ENCODE measurements at regions not wholly inside any gene's neighbourhood (a gene's known extent, or its start where the extent isn't known, plus 50 kb on each side); places are given as distances from the start of the nearest gene placed in this dataset.
A peak's percentile ranks its signal among the peaks of the same experiment; 100 is the strongest.

DNA sequence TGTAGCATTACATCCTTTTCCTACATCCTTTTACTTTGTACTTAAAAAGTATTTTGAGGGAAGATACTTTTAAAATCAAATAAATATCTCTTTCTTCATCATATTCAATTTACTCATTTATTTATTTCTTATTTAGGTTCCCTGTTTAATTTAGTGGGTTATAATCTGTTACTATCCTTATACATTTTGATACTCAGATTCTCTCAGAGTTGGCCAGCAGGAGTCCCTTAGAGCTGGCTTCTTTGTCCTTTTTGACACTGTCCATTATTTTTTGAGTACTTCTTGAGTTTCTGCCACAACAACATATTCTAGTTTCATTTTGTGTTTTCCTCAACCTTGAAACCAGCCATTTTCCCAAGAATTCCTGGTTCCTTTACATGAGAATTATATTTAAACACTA lies 111.6 kb upstream of the DCBLD2 start:
- H3K4ac ChIP-seq (ENCODE audit: low read depth, low read length), result no peak overlapping the region
- H3K23ac ChIP-seq (ENCODE audit: low read length), result no peak overlapping the region
- no peak overlapping the region for H3K4me2 ChIP-seq (ENCODE audit: low read length)
- H4K5ac ChIP-seq (ENCODE audit: low read length), result no peak overlapping the region
- DNase-seq, result no peak
- no peak overlapping the region for H3K4me3 ChIP-seq (ENCODE audit: low read length)
- H3K9ac ChIP-seq (ENCODE audit: low read length), result no peak overlapping the region
- no peak overlapping the region for H2AK5ac ChIP-seq (ENCODE audit: low read length)
- no peak overlapping the region for H2BK15ac ChIP-seq (replicated peaks; ENCODE audit: low read depth)
- no peaks in the 10 kb centered on the region for H3K27me3 ChIP-seq (ENCODE audit: insufficient read depth, low read length, poor library complexity)
- H3K79me1 ChIP-seq (ENCODE audit: low read length), result no peaks in the 10 kb centered on the region
- H3K4me1 ChIP-seq (ENCODE audit: control insufficient read depth, low read depth, low read length), result no peaks in the 10 kb centered on the region
- H3K56ac ChIP-seq (ENCODE audit: low read length), result no peak overlapping the region
- no peak overlapping the region for H2BK120ac ChIP-seq (ENCODE audit: low read depth, low read length)
- no peak overlapping the region for H4K8ac ChIP-seq (ENCODE audit: low read depth, low read length)
- no peaks in the 10 kb centered on the region for H3K79me2 ChIP-seq (ENCODE audit: control insufficient read depth, insufficient read depth, low read length)
- no peak overlapping the region for H2BK5ac ChIP-seq (ENCODE audit: low read length)
- H3K27ac ChIP-seq (ENCODE audit: low read depth, low read length), result no peak overlapping the region
- no peaks in the 10 kb centered on the region for H3K36me3 ChIP-seq (ENCODE audit: control insufficient read depth, insufficient read depth, low read length)
- H3K18ac ChIP-seq (ENCODE audit: low read length), result no peak overlapping the region

DNA sequence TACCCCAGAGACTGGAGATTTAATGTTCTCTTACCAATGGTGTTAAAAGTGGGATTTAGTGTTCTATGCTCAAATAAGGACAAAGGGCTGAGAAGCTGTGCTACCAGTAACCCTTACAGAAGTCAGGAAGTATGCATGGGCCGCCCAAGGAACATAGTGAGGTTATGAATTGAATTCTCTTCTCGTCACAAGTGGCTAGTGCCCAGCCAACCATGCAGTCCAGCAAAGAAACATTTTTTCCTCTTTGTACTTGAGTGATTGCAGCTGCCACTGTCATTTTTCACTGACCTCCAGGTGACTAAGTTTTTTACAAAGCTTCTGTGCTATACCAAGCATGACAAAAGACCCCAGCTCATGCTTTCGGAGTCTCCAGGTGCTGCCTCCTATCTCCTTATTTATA lies 110.6 kb upstream of the DCBLD2 start:
- DNase-seq, result no peak
- no CpG with 5 or more reads among the region's 3 CpGs for WGBS (ENCODE audit: extremely low coverage, insufficient coverage, low lambda C conversion rate)
- H4K5ac ChIP-seq (ENCODE audit: low read length), result no peak overlapping the region

DNA sequence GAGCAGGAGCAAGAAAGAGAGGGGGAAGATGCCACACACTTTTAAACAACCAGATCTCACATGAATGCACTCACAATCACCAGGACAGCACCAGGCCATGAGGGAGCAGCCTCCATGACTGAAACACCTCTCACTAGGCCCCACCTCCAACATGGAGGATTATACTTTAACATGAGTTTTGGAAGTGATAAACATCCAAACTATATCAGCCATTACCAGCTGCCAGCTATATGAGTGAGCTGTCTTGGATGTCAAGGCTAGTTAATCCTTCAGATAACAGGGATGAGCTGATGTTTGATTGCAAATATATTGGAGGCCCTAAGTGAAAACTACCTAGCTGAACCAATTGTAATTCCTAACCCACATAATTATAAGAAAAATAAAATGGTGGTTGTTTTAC lies 108.4 kb upstream of the DCBLD2 start:
- no peak overlapping the region for H3K4ac ChIP-seq (ENCODE audit: low read depth, low read length)
- no peak overlapping the region for H3K56ac ChIP-seq (ENCODE audit: low read length)
- H4K8ac ChIP-seq (ENCODE audit: low read depth, low read length), result no peak overlapping the region
- no peak overlapping the region for H2BK15ac ChIP-seq (replicated peaks; ENCODE audit: low read depth)
- no peak overlapping the region for H3K4me3 ChIP-seq (ENCODE audit: low read length)
- no peak overlapping the region for H3K9ac ChIP-seq (ENCODE audit: low read length)
- H3K4me2 ChIP-seq (ENCODE audit: low read length), result no peak overlapping the region
- no peaks in the 10 kb centered on the region for H3K27me3 ChIP-seq (ENCODE audit: insufficient read depth, low read length, poor library complexity)
- H3K36me3 ChIP-seq (ENCODE audit: control insufficient read depth, insufficient read depth, low read length), result no peaks in the 10 kb centered on the region
- no peak for DNase-seq
- H4K5ac ChIP-seq (ENCODE audit: low read length), result no peak overlapping the region
- H2BK5ac ChIP-seq (ENCODE audit: low read length), result no peak overlapping the region
- no peak overlapping the region for H2BK120ac ChIP-seq (ENCODE audit: low read depth, low read length)
- no peak overlapping the region for H3K23ac ChIP-seq (ENCODE audit: low read length)
- H3K18ac ChIP-seq (ENCODE audit: low read length), result no peak overlapping the region
- no peak overlapping the region for H3K27ac ChIP-seq (ENCODE audit: low read depth, low read length)
- no peak overlapping the region for H2AK5ac ChIP-seq (ENCODE audit: low read length)
- no peaks in the 10 kb centered on the region for H3K4me1 ChIP-seq (ENCODE audit: control insufficient read depth, low read depth, low read length)
- no peaks in the 10 kb centered on the region for H3K79me2 ChIP-seq (ENCODE audit: control insufficient read depth, insufficient read depth, low read length)
- no peaks in the 10 kb centered on the region for H3K79me1 ChIP-seq (ENCODE audit: low read length)

More for the DNA sequence above, 110.6 kb upstream of the DCBLD2 start:
- no peaks in the 10 kb centered on the region for H3K27me3 ChIP-seq (ENCODE audit: insufficient read depth, low read length, poor library complexity)
- no peak overlapping the region for H3K9ac ChIP-seq (ENCODE audit: low read length)
- no peak overlapping the region for H2BK15ac ChIP-seq (replicated peaks; ENCODE audit: low read depth)
- H3K4me2 ChIP-seq (ENCODE audit: low read length), result no peak overlapping the region
- no peak overlapping the region for H2AK5ac ChIP-seq (ENCODE audit: low read length)
- H3K18ac ChIP-seq (ENCODE audit: low read length), result no peak overlapping the region
- H3K79me1 ChIP-seq (ENCODE audit: low read length), result no peaks in the 10 kb centered on the region
- no peak overlapping the region for H3K4me3 ChIP-seq (ENCODE audit: low read length)
- H3K4me1 ChIP-seq (ENCODE audit: control insufficient read depth, low read depth, low read length), result no peaks in the 10 kb centered on the region
- no peaks in the 10 kb centered on the region for H3K36me3 ChIP-seq (ENCODE audit: control insufficient read depth, insufficient read depth, low read length)
- H4K8ac ChIP-seq (ENCODE audit: low read depth, low read length), result no peak overlapping the region
- H3K4ac ChIP-seq (ENCODE audit: low read depth, low read length), result no peak overlapping the region
- no peak overlapping the region for H3K56ac ChIP-seq (ENCODE audit: low read length)
- H3K23ac ChIP-seq (ENCODE audit: low read length), result no peak overlapping the region
- no peak overlapping the region for H3K27ac ChIP-seq (ENCODE audit: low read depth, low read length)
- no peak overlapping the region for H2BK5ac ChIP-seq (ENCODE audit: low read length)
- no peak overlapping the region for H2BK120ac ChIP-seq (ENCODE audit: low read depth, low read length)
- no peaks in the 10 kb centered on the region for H3K79me2 ChIP-seq (ENCODE audit: control insufficient read depth, insufficient read depth, low read length)

DNA sequence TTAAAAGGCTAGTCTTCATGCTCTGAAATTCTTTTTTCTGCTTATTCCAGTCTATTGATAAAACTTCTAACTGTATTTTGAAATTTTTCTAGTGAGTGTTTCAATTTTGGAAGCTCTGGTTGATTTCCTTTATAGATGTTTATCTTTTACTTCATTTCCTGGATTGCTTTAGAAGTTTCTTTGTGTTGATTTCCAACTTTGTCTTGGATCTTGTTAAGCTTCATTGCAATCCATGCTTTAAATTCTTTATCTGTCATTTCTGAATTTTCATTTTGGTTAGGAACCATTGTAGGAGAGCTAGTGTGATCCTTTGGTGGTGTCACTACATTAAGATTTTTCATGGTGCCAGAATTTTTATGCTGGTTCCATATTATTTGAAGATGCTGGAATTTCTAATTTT lies 105.2 kb upstream of the DCBLD2 start:
- no peaks in the 10 kb centered on the region for H3K36me3 ChIP-seq (ENCODE audit: control insufficient read depth, insufficient read depth, low read length)
- no peak overlapping the region for H4K8ac ChIP-seq (ENCODE audit: low read depth, low read length)
- no peaks in the 10 kb centered on the region for H3K79me2 ChIP-seq (ENCODE audit: control insufficient read depth, insufficient read depth, low read length)
- H3K56ac ChIP-seq (ENCODE audit: low read length), result no peak overlapping the region
- no peak for DNase-seq
- H4K5ac ChIP-seq (ENCODE audit: low read length), result no peak overlapping the region
- no peak overlapping the region for H3K23ac ChIP-seq (ENCODE audit: low read length)
- H3K27ac ChIP-seq (ENCODE audit: low read depth, low read length), result no peak overlapping the region
- H3K18ac ChIP-seq (ENCODE audit: low read length), result no peak overlapping the region
- no peak overlapping the region for H3K9ac ChIP-seq (ENCODE audit: low read length)
- H3K4me3 ChIP-seq (ENCODE audit: low read length), result no peak overlapping the region
- no peak overlapping the region for H2BK120ac ChIP-seq (ENCODE audit: low read depth, low read length)
- H3K4me2 ChIP-seq (ENCODE audit: low read length), result no peak overlapping the region
- no peaks in the 10 kb centered on the region for H3K27me3 ChIP-seq (ENCODE audit: insufficient read depth, low read length, poor library complexity)
- H2AK5ac ChIP-seq (ENCODE audit: low read length), result no peak overlapping the region
- H3K4me1 ChIP-seq (ENCODE audit: control insufficient read depth, low read depth, low read length), result no peaks in the 10 kb centered on the region
- H3K4ac ChIP-seq (ENCODE audit: low read depth, low read length), result no peak overlapping the region
- no peaks in the 10 kb centered on the region for H3K79me1 ChIP-seq (ENCODE audit: low read length)
- H2BK5ac ChIP-seq (ENCODE audit: low read length), result no peak overlapping the region
- H2BK15ac ChIP-seq (replicated peaks; ENCODE audit: low read depth), result no peak overlapping the region

DNA sequence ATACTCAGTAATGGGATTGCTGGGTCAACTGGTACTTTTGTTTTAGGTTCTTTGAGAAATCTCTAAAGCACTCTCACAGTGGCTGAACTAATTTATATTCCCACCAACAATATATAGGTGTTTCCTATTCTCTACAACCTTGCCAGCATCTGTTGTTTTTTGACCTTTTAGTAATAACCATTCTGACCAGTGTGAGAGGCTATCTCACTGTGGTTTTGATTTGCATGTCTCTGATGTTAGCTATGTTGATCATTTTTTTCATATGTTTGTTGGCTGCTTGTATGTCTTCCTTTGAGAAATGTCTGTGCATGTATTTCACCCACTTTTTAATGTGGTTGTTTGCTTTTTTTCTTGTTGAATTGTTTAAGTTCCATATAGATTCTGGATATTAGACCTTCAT lies 98.2 kb upstream of the DCBLD2 start:
- Histone ChIP-seq H3K27me3 (ENCODE audit: insufficient read depth, low read length, poor library complexity) (no peaks in the 10 kb centered on the region), H2BK15ac (replicated peaks; ENCODE audit: low read depth) (no peak overlapping the region), H3K36me3 (ENCODE audit: control insufficient read depth, insufficient read depth, low read length) (no peaks in the 10 kb centered on the region), H3K23ac (ENCODE audit: low read length) (no peak overlapping the region), H4K5ac (ENCODE audit: low read length) (no peak overlapping the region), H3K4ac (ENCODE audit: low read depth, low read length) (no peak overlapping the region), H3K9ac (ENCODE audit: low read length) (no peak overlapping the region), H3K79me2 (ENCODE audit: control insufficient read depth, insufficient read depth, low read length) (no peaks in the 10 kb centered on the region), H2BK5ac (ENCODE audit: low read length) (no peak overlapping the region), H2BK120ac (ENCODE audit: low read depth, low read length) (no peak overlapping the region), H3K4me1 (ENCODE audit: control insufficient read depth, low read depth, low read length) (no peaks in the 10 kb centered on the region), H3K4me3 (ENCODE audit: low read length) (no peak overlapping the region), H3K56ac (ENCODE audit: low read length) (no peak overlapping the region), H3K4me2 (ENCODE audit: low read length) (no peak overlapping the region), H3K27ac (ENCODE audit: low read depth, low read length) (no peak overlapping the region), H2AK5ac (ENCODE audit: low read length) (no peak overlapping the region), H4K8ac (ENCODE audit: low read depth, low read length) (no peak overlapping the region), H3K18ac (ENCODE audit: low read length) (no peak overlapping the region), H3K79me1 (ENCODE audit: low read length) (no peaks in the 10 kb centered on the region)
- DNase-seq, result no peak

DNA sequence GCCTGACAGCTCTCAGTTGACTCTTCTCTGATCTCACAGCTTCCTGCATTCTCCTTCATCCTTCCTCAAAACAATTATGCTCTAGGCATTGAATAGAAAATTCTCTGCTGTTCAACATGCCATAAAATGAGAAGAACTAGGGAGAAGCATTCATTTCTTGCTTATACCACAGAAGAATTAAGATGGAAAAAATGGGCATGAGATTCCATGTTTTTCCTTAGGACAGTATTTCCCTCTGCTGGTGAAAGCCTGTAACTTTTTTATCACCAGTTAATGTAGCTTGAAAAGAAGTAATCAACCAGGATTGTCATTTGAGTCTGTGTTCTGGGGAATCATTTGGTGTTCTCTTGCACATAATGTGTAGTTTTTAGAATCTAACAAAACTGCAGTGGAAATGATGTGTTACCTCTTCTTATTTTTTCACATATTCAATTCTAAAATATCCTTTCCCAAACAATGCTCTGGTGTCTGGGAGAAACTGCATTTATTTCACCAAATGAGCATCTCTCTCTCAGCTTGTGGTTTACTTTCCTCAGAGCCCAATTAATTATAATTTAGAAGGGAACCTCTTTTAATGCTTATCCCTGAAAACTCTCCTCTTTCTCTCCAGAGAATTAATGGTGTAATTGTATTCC lies 92.8 kb upstream of the DCBLD2 start:
- peak; percentile 39 for DNase-seq
- Histone ChIP-seq H3K18ac (ENCODE audit: low read length) (no peak overlapping the region), H2BK5ac (ENCODE audit: low read length) (no peak overlapping the region), H3K4me3 (ENCODE audit: low read length) (no peak overlapping the region), H2BK120ac (ENCODE audit: low read depth, low read length) (no peak overlapping the region), H3K4me2 (ENCODE audit: low read length) (no peak overlapping the region), H3K27ac (ENCODE audit: low read depth, low read length) (no peak overlapping the region), H4K5ac (ENCODE audit: low read length) (no peak overlapping the region), H3K36me3 (ENCODE audit: control insufficient read depth, insufficient read depth, low read length) (no peaks in the 10 kb centered on the region), H3K79me1 (ENCODE audit: low read length) (no peaks in the 10 kb centered on the region), H2BK15ac (replicated peaks; ENCODE audit: low read depth) (no peak overlapping the region), H3K4me1 (ENCODE audit: control insufficient read depth, low read depth, low read length) (no peaks in the 10 kb centered on the region), H3K27me3 (ENCODE audit: insufficient read depth, low read length, poor library complexity) (no peaks in the 10 kb centered on the region), H3K9ac (ENCODE audit: low read length) (no peak overlapping the region), H4K8ac (ENCODE audit: low read depth, low read length) (no peak overlapping the region), H3K23ac (ENCODE audit: low read length) (no peak overlapping the region), H3K79me2 (ENCODE audit: control insufficient read depth, insufficient read depth, low read length) (no peaks in the 10 kb centered on the region), H2AK5ac (ENCODE audit: low read length) (no peak overlapping the region), H3K4ac (ENCODE audit: low read depth, low read length) (no peak overlapping the region), H3K56ac (ENCODE audit: low read length) (no peak overlapping the region)
